ENCODE measurements at regions not wholly inside any gene's neighbourhood (a gene's known extent, or its start where the extent isn't known, plus 50 kb on each side); places are given as distances from the start of the nearest gene placed in this dataset.

- H3K9me2 ChIP-seq (replicated peaks; ENCODE audit: insufficient read depth, low read length), result no peaks in the 10 kb centered on the region
- H3F3A ChIP-seq (ENCODE audit: insufficient read depth, low read length), result no peaks in the 10 kb centered on the region
- TF ChIP-seq EZH2 (optimal IDR thresholded peaks at IDR 0.05; ENCODE audit: low read depth, low read length) (no peak), EZH2phosphoT487 (IDR thresholded peaks at IDR 0.05; ENCODE audit: low read length) (no peak)
- TF ChIP-seq, protein P1, sequence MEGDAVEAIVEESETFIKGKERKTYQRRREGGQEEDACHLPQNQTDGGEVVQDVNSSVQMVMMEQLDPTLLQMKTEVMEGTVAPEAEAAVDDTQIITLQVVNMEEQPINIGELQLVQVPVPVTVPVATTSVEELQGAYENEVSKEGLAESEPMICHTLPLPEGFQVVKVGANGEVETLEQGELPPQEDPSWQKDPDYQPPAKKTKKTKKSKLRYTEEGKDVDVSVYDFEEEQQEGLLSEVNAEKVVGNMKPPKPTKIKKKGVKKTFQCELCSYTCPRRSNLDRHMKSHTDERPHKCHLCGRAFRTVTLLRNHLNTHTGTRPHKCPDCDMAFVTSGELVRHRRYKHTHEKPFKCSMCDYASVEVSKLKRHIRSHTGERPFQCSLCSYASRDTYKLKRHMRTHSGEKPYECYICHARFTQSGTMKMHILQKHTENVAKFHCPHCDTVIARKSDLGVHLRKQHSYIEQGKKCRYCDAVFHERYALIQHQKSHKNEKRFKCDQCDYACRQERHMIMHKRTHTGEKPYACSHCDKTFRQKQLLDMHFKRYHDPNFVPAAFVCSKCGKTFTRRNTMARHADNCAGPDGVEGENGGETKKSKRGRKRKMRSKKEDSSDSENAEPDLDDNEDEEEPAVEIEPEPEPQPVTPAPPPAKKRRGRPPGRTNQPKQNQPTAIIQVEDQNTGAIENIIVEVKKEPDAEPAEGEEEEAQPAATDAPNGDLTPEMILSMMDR (IDR thresholded peaks at IDR 0.05; ENCODE audit: low read length), result no peak
These were observed 305.0 kb upstream of the IRX4 start for GRCh38 chr5:2187687-2188086.

DNA sequence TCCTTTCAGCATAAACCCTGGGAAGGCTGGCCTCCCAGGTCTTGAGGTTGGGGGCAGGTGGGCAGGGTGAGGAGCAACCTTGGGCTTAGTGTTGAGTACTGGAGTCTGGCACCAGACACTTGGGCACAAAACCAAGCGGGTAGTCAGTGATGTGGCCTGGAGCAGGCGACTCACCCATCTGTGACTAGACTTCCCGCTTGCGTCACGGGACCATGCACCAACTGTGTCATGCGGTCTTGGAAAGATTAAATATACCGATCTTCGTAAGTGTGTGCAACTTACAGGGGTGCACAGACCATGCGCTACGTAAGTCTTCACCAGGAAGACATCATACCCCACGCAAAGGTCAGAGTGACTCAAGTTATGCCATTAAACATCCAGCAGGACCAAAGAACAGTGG lies 304.4 kb upstream of the IRX4 start:
- Histone ChIP-seq H3K9ac (ENCODE audit: low read length) (no peak overlapping the region), H3F3A (ENCODE audit: insufficient read depth, low read length) (no peaks in the 10 kb centered on the region), H4K20me1 (ENCODE audit: insufficient read depth, low read length) (no peaks in the 10 kb centered on the region), H3K9me3 (replicated peaks; ENCODE audit: insufficient read depth, low read length) (no peaks in the 10 kb centered on the region), H3K27me3 (replicated peaks; ENCODE audit: insufficient read depth, low read length) (no peaks in the 10 kb centered on the region), H2AFZ (ENCODE audit: low read length) (no peak overlapping the region), H3K27ac (ENCODE audit: low read length) (no peak overlapping the region), H3K36me3 (replicated peaks; ENCODE audit: insufficient read depth, low read length) (no peaks in the 10 kb centered on the region), H3K4me1 (ENCODE audit: low read length) (no peaks in the 10 kb centered on the region), H3K79me2 (ENCODE audit: low read length) (no peaks in the 10 kb centered on the region), H3K4me3 (ENCODE audit: low read length) (no peak overlapping the region), H3K4me2 (ENCODE audit: low read depth, low read length) (no peak overlapping the region), H3K9me2 (replicated peaks; ENCODE audit: insufficient read depth, low read length) (no peaks in the 10 kb centered on the region)
- TF ChIP-seq, protein P1 (IDR thresholded peaks at IDR 0.05; ENCODE audit: low read length), result no peak
- TF ChIP-seq EZH2 (optimal IDR thresholded peaks at IDR 0.05; ENCODE audit: low read depth, low read length), result no peak
- TF ChIP-seq EZH2phosphoT487 (IDR thresholded peaks at IDR 0.05; ENCODE audit: low read length), result no peak
- no peak for DNase-seq

More at GRCh38 chr5:2187687-2188086, 305.0 kb upstream of the IRX4 start:
- H3K27ac ChIP-seq (ENCODE audit: low read length), result no peak overlapping the region
- DNase-seq, result no peak
- no peak overlapping the region for H2AFZ ChIP-seq (ENCODE audit: low read length)
- H3K9ac ChIP-seq (ENCODE audit: low read length), result no peak overlapping the region
- H3K79me2 ChIP-seq (ENCODE audit: low read length), result no peaks in the 10 kb centered on the region
- H3K4me1 ChIP-seq (ENCODE audit: low read length), result no peaks in the 10 kb centered on the region
- no peak overlapping the region for H3K4me2 ChIP-seq (ENCODE audit: low read depth, low read length)
- no peaks in the 10 kb centered on the region for H4K20me1 ChIP-seq (ENCODE audit: insufficient read depth, low read length)
- no peak overlapping the region for H3K4me3 ChIP-seq (ENCODE audit: low read length)
- H3K27me3 ChIP-seq (replicated peaks; ENCODE audit: insufficient read depth, low read length), result no peaks in the 10 kb centered on the region
- H3K9me3 ChIP-seq (replicated peaks; ENCODE audit: insufficient read depth, low read length), result no peaks in the 10 kb centered on the region
- H3K36me3 ChIP-seq (replicated peaks; ENCODE audit: insufficient read depth, low read length), result no peaks in the 10 kb centered on the region

- H3K4me2 ChIP-seq (ENCODE audit: low read depth, low read length), result no peak overlapping the region
These were observed 303.8 kb upstream of the IRX4 start for GRCh38 chr5:2186472-2187015.

More at GRCh38 chr5:2186472-2187015, 303.8 kb upstream of the IRX4 start:
- H3K36me3 ChIP-seq (replicated peaks; ENCODE audit: insufficient read depth, low read length), result no peaks in the 10 kb centered on the region
- H3K4me1 ChIP-seq (ENCODE audit: low read length), result no peaks in the 10 kb centered on the region
- DNase-seq, result no peak
- H3K9me2 ChIP-seq (replicated peaks; ENCODE audit: insufficient read depth, low read length), result no peaks in the 10 kb centered on the region
- no peak overlapping the region for H3K9ac ChIP-seq (ENCODE audit: low read length)
- no peak overlapping the region for H2AFZ ChIP-seq (ENCODE audit: low read length)
- TF ChIP-seq, protein P1 (IDR thresholded peaks at IDR 0.05; ENCODE audit: low read length), result no peak
- TF ChIP-seq EZH2 (optimal IDR thresholded peaks at IDR 0.05; ENCODE audit: low read depth, low read length) (no peak), EZH2phosphoT487 (IDR thresholded peaks at IDR 0.05; ENCODE audit: low read length) (no peak)
- H3K27me3 ChIP-seq (replicated peaks; ENCODE audit: insufficient read depth, low read length), result no peaks in the 10 kb centered on the region
- no peaks in the 10 kb centered on the region for H3K9me3 ChIP-seq (replicated peaks; ENCODE audit: insufficient read depth, low read length)
- H3K4me3 ChIP-seq (ENCODE audit: low read length), result no peak overlapping the region
- H3K27ac ChIP-seq (ENCODE audit: low read length), result no peak overlapping the region
- H3K79me2 ChIP-seq (ENCODE audit: low read length), result no peaks in the 10 kb centered on the region
- H4K20me1 ChIP-seq (ENCODE audit: insufficient read depth, low read length), result no peaks in the 10 kb centered on the region
- no peaks in the 10 kb centered on the region for H3F3A ChIP-seq (ENCODE audit: insufficient read depth, low read length)
